GM12873 (cell line): ENCODE measurements at regions not wholly inside any gene's neighbourhood (a gene's known extent, or its start where the extent isn't known, plus 50 kb on each side); places are given as distances from the start of the nearest gene placed in this dataset.

ENCODE experiments used
- CTCF ChIP-seq: IDR thresholded peaks from 2 replicates; pipeline ENCODE4 v1.5.1; 2012; ENCODE audit warnings: low read depth, mild to moderate bottlenecking, moderate library complexity, low read length, control low read depth; ENCODE audit not compliant: insufficient read depth; ENCODE audit errors: missing control alignments

DNA sequence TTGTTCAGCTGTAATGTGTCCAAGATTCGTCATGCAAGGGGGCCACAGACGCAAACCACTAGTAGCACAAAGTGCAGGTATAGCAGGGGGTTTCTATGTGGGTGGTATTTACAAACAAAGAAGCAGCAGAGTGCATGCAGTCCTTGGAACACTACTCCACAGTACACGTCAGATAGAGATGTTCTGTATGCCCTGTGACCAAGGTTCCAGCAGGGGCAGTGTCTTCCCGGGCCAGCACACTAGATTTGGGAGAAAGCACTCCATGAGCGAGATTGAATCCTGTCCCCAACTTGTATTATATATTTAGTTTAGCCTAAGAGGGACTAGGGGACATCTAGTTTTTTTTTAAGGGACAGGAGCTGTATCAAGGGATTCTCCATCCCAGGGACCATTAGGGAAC is 54.4 kb upstream of the ESX1 start:
- no peak for TF ChIP-seq CTCF

DNA sequence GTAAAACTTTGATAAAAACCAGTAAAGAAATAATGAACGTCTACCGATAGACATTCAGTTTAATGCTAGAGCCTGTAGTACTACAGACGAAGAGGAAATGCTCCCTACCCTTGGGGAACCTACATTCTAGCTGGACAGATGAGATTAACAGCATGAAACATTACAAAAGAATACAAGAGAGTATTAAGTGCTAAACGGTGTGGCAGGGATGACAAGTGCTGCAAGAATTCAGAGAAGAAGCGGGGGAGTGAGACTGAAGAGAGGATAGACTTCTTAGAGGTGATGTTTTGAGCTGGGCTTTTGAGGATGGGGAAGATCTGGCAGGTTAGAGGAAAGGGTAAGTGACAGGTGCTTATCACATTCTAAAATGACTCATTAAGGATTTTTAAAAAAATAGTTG is 52.6 kb upstream of the ESX1 start:
- no peak for TF ChIP-seq CTCF

DNA sequence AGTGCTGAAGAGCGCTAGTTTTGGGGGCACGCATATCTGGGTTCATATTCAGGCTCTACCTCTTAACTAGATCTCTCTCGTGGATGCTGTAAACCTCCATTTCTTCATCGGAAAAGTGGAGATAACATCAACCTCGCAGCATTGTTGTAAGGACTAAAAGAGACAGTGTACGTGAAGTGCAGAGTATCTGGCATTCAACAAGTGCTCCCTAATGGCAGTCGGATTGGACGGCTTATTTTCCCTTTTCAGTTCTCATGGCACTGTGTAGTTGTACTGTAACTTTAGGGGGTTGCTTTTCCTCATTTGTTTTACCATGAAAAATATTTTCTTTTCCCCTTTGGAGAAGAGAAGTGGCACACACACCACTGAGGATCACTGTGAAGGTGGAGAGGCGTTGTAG is 51.4 kb upstream of the ESX1 start:
- TF ChIP-seq CTCF: no peak
